ENCODE measurements at regions not wholly inside any gene's neighbourhood (a gene's known extent, or its start where the extent isn't known, plus 50 kb on each side); places are given as distances from the start of the nearest gene placed in this dataset.
"Not testable (repeated sequence)": the region's sequence is repeated elsewhere in the genome, so short reads cannot be mapped to it uniquely, and the experiment has no call there.

- TF ChIP-seq, protein P1, sequence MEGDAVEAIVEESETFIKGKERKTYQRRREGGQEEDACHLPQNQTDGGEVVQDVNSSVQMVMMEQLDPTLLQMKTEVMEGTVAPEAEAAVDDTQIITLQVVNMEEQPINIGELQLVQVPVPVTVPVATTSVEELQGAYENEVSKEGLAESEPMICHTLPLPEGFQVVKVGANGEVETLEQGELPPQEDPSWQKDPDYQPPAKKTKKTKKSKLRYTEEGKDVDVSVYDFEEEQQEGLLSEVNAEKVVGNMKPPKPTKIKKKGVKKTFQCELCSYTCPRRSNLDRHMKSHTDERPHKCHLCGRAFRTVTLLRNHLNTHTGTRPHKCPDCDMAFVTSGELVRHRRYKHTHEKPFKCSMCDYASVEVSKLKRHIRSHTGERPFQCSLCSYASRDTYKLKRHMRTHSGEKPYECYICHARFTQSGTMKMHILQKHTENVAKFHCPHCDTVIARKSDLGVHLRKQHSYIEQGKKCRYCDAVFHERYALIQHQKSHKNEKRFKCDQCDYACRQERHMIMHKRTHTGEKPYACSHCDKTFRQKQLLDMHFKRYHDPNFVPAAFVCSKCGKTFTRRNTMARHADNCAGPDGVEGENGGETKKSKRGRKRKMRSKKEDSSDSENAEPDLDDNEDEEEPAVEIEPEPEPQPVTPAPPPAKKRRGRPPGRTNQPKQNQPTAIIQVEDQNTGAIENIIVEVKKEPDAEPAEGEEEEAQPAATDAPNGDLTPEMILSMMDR (IDR thresholded peaks at IDR 0.05) = no peak
- no peak for ATAC-seq
- H3K27ac ChIP-seq = no peak overlapping the region
These were observed 336.7 kb downstream of the GJA1 start for GRCh38 chr6:121771937-121772720.

GRCh38 chr6:121776054-121776453 lies 340.6 kb downstream of the GJA1 start:
- H3K27me3 ChIP-seq (ENCODE audit: low read depth) = no peaks in the 10 kb centered on the region
- DNase-seq (no peak), ATAC-seq (no peak)
- no peaks in the 10 kb centered on the region for H3K36me3 ChIP-seq
- H3K9me3 ChIP-seq = no peaks in the 10 kb centered on the region
- H3K4me3 ChIP-seq = no peak overlapping the region
- TF ChIP-seq, protein P1 (IDR thresholded peaks at IDR 0.05) = no peak
- H3K27ac ChIP-seq = no peak overlapping the region
- H3K4me1 ChIP-seq = no peaks in the 10 kb centered on the region
- intact Hi-C loops (cut with DNase I) = no loop called here

More at GRCh38 chr6:121771937-121772720, 336.7 kb downstream of the GJA1 start:
- no peaks in the 10 kb centered on the region for H3K36me3 ChIP-seq
- no peak overlapping the region for H3K4me3 ChIP-seq
- intact Hi-C loops (cut with DNase I) = no loop called here
- H3K4me1 ChIP-seq = no peaks in the 10 kb centered on the region
- no peaks in the 10 kb centered on the region for H3K9me3 ChIP-seq
- H3K27me3 ChIP-seq (ENCODE audit: low read depth) = no peaks in the 10 kb centered on the region
- no peak for DNase-seq

GRCh38 chr6:121780325-121781321 lies 345.2 kb downstream of the GJA1 start:
- no peaks in the 10 kb centered on the region for H3K4me1 ChIP-seq
- ATAC-seq (peak; percentile 67 to 77), DNase-seq (peak; percentile 45)
- H3K27ac ChIP-seq = no peak overlapping the region
- TF ChIP-seq, protein P1 (IDR thresholded peaks at IDR 0.05) = no peak
- H3K27me3 ChIP-seq (ENCODE audit: low read depth) = no peaks in the 10 kb centered on the region
- intact Hi-C loops (cut with DNase I) = no loop called here
- H3K9me3 ChIP-seq = no peaks in the 10 kb centered on the region
- H3K4me3 ChIP-seq = no peak overlapping the region
- no peaks in the 10 kb centered on the region for H3K36me3 ChIP-seq

DNA sequence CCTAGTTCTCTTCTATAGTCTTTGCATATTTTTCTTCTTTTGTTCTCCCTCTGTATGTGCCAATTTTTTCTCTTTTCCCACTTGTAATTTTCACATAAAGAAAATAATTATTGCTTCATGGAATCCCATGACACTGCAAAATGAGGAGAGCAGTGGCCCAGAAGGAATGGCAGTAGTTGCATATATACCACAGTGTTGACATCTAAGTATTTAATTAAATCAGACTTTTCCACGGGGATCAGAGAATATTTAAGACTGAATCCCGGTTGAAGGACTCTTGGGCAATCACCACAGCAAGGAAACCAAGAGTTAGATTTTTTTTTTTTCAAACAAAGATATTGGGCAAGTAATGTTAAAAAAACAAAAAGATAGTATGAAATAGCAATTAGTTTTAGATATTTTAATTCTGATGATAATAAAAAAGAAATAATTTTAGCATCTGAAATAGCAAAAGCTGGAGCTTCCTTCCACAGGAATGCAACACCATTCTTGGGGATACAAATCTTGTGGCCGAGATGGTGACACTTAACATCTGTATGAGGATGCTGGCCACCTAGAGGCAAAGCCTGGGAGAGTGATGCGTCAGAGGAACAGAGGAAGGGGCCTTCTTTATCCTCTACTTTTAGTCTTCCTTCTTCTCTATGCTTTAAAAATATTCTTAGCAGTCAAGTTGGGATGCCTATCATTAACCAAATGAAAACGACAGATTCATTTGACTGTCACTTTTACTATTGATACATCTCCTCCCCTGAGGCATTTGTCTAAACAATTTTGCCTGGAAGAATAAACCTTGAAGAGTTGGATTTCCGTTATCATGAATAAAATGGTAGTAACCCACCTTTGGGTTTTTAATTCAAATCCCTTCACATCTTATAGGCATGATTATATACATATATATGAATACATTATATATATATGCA lies 356.2 kb downstream of the GJA1 start:
- no peaks in the 10 kb centered on the region for H3K27me3 ChIP-seq (ENCODE audit: low read depth)
- no peaks in the 10 kb centered on the region for H3K9me3 ChIP-seq
- DNase-seq (no peak), ATAC-seq (no peak)
- H3K27ac ChIP-seq = no peak overlapping the region
- H3K4me1 ChIP-seq = no peaks in the 10 kb centered on the region
- intact Hi-C loops (cut with DNase I) = no loop called here
- H3K4me3 ChIP-seq = no peak overlapping the region
- no peaks in the 10 kb centered on the region for H3K36me3 ChIP-seq
- TF ChIP-seq, protein P1 (IDR thresholded peaks at IDR 0.05) = no peak

DNA sequence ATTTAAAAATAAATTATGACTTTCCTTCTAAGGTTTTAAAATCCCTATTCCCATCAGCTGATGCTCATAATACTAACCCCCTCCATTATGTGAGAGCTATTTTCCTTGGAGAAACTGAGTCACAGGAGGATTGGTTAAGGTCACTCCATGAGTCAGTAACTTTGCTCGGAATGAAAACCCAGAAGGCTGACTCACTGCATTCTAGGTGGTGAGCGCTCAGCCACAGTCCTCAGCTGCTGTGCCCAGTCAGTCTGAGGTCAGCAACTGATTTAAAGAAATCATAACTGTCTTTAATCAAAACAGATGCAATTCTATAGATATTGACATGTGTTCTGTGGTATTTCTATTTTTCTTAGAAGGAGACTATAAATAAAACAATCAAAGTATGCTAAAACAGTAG lies 359.2 kb downstream of the GJA1 start:
- DNase-seq = no peak

GRCh38 chr6:121797598-121797997 lies 362.2 kb downstream of the GJA1 start:
- not testable (repeated sequence) for H3K9me3 ChIP-seq; H3K27me3 ChIP-seq (ENCODE audit: low read depth)

More for the DNA sequence above, 359.2 kb downstream of the GJA1 start:
- H3K27ac ChIP-seq = no peak overlapping the region
- intact Hi-C loops (cut with DNase I) = no loop called here
- H3K4me1 ChIP-seq = no peaks in the 10 kb centered on the region
- H3K36me3 ChIP-seq = no peaks in the 10 kb centered on the region
- H3K27me3 ChIP-seq (ENCODE audit: low read depth) = no peaks in the 10 kb centered on the region
- no peaks in the 10 kb centered on the region for H3K9me3 ChIP-seq
- H3K4me3 ChIP-seq = no peak overlapping the region
- TF ChIP-seq, protein P1 (IDR thresholded peaks at IDR 0.05) = no peak
- ATAC-seq = no peak

DNA sequence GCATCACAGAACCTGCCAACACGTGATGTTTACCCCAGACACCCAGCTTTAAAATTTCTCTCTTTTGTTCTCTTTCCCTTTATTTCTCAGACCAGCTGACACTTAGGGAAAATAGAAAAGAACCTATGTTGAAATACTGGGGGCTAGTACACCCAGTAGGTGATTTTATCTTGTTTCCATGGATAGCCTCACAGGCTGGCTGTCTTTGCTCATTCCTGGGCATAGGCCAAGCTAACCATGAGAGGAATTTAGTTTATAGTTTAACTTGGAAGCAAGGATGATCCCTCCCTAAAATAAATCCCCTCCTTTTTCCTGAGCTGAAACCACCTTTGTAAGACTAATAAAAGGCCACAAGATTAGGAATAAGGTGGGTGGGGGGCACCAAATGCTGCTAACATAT lies 362.7 kb downstream of the GJA1 start:
- ATAC-seq; H3K4me3 ChIP-seq; H3K27me3 ChIP-seq (ENCODE audit: low read depth); H3K4me1 ChIP-seq; DNase-seq; H3K9me3 ChIP-seq; H3K36me3 ChIP-seq; intact Hi-C loops (cut with DNase I); H3K27ac ChIP-seq: not testable (repeated sequence)

More at GRCh38 chr6:121797598-121797997, 362.2 kb downstream of the GJA1 start:
- ATAC-seq; H3K4me1 ChIP-seq; H3K27ac ChIP-seq; DNase-seq; intact Hi-C loops (cut with DNase I); H3K36me3 ChIP-seq; H3K4me3 ChIP-seq: not testable (repeated sequence)

All from lower lobe of right lung (tissue), 2 donors.